GM21529 (cell line): ENCODE measurements at regions not wholly inside any gene's neighbourhood (a gene's known extent, or its start where the extent isn't known, plus 50 kb on each side); places are given as distances from the start of the nearest gene placed in this dataset.
"Not testable (repeated sequence)": the region's sequence is repeated elsewhere in the genome, so short reads cannot be mapped to it uniquely, and the experiment has no call there.

ENCODE experiments used
- ATAC-seq: cut with Tn5 transposase; IDR thresholded peaks from one replicate; pipeline ENCODE4 v1.9.1; 2021; ENCODE audit not compliant: unreplicated experiment

DNA sequence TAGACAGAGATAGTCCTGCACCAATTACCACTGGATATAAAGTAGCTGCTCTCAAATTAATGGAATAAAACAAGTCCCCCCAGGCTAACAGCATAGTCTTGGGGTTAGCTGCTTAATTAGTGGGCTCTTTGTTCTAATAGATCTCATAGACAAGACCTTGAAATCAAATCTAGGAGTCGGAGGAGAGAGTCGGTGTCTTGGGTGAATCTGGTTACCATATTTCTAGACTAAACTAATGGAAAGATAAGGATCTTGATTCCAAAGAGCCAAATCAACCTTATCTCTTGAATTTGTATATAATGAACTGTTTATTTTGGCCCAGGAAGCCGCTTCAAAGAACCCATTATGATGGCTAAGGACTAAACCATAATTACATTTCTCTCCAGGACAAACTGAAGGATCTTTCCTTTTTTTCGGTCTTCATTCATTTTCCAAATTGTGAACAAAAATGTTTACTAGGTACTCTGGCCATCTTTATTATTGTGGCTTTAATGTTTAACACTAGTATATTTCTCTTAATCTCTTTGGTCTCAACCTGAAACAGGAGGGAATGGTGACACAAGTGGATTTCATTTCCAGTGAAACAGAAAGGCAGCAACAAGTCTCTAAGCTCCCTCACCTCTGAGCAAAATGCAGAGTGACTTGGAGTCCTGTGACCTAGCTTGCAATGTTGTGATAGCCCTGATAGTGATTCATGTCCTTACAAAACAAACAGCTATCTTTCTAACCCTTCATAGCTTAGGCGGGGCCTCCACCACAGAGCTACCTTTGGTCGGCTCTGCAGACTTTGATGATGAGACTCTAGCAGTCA is 137.9 kb upstream of the PARD3B start:
- ATAC-seq = no peak

DNA sequence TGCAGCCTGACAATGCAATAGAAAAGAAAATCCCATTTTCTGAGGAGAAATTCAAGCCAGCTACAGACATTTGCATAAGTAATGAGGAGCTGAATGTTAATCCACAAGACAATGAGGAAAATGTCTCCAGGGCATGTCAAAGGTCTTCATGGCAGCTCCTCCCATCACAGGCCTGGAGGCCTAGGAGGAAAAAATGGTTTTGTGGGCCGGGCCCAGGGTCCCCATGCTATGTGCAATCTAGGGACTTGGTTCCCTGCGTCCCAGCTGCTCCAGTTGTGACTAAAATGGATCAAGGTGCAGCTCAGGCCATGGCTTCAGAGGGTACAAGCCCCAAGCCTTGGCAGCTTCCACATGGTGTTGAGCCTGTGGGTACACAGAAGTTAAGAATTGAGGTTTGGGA is 132.5 kb upstream of the PARD3B start:
- ATAC-seq = not testable (repeated sequence)

GRCh38 chr2:204415406-204416181 is 129.7 kb upstream of the PARD3B start:
- ATAC-seq = no peak

DNA sequence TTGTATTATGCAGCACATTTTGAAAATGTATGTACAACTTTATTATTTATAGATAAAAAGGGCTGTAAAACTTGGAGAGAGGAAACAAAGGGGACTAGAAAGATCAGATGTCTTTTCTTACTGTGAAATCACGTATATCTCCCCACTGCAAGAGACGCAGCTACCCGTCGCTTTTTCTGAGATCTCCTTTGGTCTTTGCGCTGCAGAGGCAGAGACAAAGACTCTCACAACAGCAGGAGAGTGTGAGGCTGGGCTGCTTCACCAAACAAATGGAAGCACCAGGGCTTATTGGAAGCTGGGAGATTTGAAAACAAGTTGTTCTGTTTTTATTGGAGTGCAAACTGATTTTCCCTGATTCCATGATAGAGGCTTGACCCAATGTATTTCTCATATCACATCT is 129.0 kb upstream of the PARD3B start:
- ATAC-seq = no peak

DNA sequence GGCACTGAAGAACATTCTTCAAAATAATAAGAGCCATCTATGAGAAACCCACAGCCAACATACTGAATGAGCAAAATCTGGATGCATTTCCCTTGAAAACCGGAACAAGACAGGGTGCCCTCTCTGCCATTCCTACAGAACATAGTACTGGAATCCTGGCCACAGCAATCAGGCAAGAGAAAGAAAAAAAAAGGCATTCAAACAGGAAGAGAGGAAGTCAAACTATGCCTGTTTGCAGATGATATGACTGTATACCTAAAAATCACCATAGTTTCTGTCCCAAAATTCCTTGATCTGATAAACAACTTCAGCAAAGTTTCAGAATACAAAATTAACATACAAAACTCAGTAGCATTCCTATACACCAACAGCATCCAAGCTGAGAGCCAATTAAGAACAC is 119.5 kb upstream of the PARD3B start:
- no peak for ATAC-seq

DNA sequence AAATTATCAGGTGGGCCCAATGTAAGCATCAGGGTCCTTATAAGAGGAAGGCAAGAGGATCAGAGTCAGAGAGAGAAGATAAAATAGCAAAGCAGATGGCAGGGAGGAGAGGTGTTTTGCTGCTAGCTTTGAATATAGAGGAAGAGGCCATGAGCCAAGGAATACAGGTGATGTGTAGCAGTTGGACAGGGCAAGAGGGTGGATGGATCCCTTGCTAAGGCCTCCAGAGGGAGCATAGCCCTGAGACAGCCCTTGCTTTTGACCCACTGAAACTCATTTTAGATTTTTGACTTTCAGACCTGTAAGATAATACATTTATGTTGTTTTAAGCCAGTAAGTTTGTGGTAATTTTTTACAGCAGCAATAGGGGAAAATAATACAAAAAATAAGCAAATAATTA is 116.6 kb upstream of the PARD3B start:
- ATAC-seq = no peak

DNA sequence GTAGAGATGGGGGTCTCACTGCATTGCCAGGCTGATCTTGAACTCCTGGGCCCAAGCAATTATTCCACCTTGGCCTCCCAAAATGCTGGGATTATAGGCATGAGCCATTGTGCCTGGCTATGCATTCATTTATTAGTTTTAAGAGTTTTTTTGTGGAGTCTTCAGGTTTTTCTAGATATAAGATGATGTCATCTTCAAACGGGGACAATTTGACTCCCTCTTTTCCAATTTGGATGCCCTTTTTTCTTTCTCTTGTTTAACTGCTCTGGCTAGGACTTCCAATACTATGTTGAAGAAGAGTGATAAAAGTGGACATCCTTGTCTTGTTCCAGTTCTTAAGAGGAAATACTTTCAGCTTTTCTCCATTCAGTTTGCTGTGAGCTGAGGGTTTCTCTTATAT is 113.7 kb upstream of the PARD3B start:
- no peak for ATAC-seq

- ATAC-seq = no peak
Observed at GRCh38 chr2:204432196-204432595, 113.1 kb upstream of the PARD3B start.

DNA sequence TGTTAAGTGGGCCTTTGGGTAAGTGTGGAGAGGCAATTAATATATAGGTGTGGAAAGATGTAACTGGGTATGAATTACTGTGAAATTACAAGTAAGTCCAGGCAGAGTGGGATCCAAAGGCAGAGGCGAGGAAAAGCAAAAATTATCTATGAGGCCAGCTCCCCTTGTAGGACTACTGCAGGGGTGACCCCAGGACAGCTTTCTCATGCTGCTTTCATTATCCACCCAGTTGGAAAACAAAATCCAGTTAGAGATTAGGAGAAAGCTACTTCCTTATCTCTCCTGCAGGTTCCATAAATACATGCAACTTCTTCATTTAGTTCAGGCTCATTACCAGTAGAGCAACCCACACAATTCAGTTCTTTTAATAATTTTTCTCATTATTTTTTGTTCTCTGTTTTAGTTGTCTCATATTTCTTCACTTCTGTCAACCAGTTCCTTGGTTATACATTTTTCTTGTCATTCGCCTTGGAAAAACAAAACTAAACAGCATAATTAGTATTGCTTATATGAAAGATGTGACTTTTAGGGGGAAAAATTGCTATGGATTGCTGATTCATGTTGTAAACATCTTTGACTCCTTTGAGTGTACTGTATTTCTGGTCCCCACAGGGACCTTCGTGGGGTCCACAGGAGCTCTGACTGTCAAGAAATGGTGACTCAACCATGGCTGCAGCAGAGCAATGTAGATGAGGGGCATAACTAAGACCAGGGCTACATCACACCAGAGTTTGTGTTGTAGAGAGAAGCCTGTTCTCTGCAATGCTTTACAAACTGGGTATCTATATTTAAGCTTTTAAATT is 110.4 kb upstream of the PARD3B start:
- no peak for ATAC-seq

DNA sequence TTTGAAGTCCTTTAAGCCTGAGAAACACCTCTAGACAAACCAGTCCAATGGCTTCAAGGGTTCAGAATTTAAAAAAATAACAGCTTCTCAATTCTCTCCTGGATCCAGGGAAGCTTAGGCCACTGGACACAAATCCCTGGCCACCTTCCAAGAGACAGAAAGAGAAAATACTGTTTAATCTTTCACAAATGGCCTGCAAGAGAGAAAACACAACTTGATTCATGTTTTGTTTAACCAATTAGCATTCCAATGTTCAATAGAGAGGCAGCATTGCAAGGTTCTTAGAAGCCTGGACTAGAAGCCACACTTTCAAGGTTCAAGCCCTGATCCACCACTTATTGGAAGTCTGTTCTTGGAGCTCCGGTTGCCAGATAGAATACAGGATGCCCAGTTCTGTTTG is 109.0 kb upstream of the PARD3B start:
- ATAC-seq = no peak

DNA sequence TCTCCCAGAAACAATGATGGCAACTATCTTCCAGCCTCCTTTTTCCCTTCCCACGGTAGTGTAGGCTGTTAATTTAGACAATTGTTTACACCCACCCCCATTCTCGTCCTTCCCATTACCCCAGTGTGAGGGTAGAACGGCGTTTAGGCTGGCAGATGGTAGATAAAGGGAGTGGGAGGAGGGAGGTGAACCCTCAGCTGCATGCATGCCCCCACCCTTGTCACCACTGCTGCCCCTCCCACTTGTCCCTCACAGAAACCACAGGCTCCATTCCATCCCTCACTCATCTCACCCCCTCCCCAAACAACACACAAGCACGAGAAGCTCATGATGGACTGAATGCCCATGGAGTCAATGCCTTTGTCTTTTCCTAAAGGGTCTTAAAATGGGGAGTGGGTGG is 107.9 kb upstream of the PARD3B start:
- ATAC-seq = no peak

DNA sequence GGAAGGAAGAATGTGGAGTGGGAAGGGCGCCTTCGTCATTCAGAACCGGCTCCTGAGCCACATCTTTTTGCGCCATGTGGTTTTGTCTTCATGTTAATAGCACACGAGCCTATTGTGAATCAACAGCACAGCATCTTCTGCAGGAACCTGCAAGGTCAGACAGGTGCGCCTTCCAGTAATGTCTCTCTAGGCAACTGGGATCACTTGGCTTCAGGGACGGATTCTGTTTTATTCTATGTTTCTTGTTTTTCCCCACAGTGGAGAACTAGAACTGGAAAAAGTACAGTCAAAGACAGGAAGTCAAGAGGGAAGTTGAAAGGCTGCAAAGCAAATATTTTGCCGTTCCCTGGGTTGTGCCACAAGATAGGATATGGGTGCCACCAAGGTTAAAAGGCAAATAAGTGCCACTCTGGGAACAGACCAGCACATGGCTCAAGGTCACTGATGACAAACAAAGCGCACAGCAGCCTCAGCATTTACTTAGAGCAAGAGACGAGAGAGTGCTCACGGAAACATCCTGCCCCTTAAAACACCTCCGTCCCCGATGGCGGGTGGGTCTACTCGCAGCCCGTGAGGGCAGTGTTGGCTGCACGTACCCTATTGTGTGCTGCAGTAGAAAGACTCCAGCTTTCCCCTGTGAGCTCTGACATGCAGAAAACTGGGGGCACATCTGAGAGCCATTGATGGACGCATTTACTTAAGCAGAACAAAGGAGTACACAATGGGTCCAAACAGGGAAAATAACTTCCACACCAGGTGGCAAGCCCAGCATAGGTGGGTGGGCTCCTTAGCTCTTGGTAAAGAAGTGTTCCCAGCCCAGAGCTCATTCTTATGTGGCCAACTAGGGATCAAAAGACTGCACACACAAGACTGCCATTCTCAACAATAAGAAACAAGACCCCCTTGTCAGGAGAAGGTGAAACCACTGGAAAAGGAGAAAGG is 107.2 kb upstream of the PARD3B start:
- ATAC-seq = no peak

DNA sequence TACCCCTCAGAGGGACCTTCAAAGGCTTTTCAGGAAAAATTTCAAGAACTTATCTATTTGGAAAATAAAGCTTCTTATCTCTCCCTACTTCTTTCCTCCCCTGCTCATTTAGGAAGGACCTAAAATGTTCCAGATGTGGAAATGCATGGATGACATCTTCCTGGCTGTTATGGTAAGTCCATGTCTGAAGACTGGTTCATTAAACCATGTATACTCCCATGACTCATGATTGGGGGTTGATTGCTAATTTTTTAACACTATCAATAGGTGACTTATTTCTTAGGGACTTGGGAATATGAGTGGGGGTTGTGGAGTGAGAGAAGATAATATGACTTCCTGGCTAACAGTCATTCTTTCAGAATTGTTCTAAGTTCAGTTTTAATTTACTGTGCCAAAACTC is 104.0 kb upstream of the PARD3B start:
- no peak for ATAC-seq

GRCh38 chr2:204445149-204445548 is 100.1 kb upstream of the PARD3B start:
- no peak for ATAC-seq

- ATAC-seq = no peak
Observed at GRCh38 chr2:204447722-204448121, 97.6 kb upstream of the PARD3B start.

- no peak for ATAC-seq
Observed at GRCh38 chr2:204449977-204450376, 95.3 kb upstream of the PARD3B start.

GRCh38 chr2:204451766-204452165 is 93.5 kb upstream of the PARD3B start:
- ATAC-seq = no peak

DNA sequence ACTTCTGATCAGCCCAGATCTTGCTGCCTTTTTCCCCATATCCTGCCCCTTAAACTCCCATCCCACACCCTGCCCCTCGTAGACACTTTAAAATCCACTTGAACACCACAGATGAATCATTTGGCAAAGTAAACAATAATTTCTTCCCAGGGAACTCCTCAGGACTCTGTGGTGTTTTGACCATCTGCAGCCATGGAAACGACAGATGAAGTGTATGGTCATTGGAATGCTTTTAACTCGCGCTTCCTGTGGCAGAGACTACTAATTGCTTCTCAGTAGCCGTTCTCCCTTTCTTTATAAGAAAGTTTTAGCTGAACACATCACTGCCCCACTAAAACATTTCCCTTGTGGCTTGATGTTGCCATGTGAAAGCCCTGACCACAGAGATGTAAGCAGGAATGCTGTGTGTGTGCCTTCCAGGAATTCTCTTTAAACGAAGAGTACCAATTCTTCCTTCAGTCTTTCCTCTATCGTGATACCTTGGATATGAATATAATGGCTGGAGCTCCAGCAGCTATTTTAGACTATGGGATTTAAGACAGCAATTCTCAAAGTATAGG is 92.7 kb upstream of the PARD3B start:
- no peak for ATAC-seq

DNA sequence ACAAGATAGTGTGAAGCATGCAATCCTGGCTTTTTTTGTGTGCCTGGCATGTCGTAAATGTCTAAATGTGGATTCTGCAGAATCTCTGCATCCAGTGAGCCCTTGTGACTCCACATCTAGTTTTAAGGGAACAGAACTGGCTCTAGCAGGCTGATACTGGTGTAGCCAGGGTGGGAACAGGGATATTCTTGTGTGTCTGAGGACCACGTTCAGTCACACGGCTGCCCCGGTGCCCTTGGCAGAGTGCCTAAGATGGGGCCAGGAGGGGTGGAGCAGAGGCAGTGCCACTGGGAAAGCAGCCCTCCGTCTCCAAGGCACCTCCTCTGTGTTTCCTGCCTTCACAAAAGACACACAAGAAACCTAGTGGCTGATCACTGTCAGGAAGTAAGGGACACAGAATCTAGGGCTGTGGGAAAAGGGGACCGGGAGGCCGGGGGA is 91.5 kb upstream of the PARD3B start:
- ATAC-seq = no peak
